ELR (cell line): ENCODE measurements at regions not wholly inside any gene's neighbourhood (a gene's known extent, or its start where the extent isn't known, plus 50 kb on each side); places are given as distances from the start of the nearest gene placed in this dataset.

Source experiments
- DNase-seq: peaks from one replicate; pipeline ENCODE4 v3.0.0-alpha.2; 2015; ENCODE audit warnings: low read depth

DNA sequence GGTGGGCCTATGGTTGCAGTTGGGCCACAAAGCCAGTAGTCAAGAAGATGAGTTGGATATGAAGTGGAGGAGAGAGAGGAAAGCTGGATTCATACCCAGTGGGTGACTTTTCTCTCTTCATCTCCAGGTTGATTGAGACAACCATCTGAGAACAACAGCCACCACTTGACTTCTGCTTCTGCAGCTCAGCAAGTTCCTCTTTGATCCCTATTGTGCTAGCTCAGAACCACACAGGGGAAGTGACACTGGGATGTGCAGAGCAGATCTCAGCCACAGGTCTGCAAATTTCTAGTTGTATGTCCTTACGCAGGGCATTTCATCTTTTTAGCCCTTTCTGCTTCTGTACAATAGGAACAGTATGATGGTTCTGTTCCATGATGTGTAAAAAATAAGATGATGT lies 459.2 kb upstream of the ARRDC4 start:
- DNase-seq, result no peak

DNA sequence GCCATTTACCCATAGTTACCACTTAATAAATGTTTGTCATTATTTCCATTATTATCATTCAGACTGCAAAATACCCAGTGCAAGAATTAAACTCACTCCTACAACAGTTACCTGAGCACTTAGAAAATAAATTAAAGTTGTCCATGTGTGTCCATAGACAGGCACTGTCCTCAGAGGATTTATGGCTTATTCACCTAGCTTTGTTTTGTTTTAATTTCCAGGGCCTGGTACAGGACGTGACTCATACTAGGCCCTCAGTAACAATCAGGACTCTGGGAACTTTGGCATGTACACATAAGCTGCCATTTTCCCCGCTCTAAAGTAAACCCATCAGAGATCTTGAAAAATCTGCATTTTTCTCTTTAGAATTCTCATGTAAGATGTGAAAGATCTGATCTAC lies 458.5 kb upstream of the ARRDC4 start:
- peak; percentile 45 for DNase-seq

DNA sequence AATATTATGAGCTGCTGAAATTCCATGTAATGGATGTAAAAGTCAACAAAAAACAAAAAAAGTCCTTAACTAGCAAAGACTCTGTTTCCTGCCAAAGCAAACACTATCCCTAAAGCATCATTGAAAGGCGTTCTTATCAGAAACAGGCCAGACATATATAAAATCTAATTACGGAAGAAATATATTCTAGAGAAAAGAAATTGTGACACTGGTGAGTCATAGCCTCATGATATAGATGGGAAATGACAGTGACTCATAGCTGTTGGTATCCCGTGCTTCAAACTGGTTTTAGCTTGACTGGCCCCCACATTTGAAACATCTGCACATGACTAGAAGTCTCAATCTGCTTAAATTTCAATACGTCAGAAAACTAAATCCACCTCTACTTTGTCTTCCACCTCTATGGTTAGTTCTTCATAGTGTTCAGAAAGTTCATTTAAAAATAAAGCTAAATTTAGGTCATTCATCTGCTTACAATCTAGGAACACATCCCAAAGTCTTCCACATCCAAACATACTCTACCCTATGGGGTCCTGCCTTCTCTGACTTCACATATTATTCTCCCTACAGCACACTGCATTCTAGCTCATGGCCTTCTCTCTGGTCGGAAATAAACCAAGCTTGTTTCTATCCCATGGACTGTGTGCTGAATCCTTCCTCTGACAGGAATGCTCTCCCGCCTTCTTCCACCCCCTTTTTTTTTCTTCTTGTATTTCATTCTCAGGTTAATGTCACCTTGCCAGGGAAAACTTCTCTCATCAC lies 456.3 kb upstream of the ARRDC4 start:
- peak; percentile 68 for DNase-seq

DNA sequence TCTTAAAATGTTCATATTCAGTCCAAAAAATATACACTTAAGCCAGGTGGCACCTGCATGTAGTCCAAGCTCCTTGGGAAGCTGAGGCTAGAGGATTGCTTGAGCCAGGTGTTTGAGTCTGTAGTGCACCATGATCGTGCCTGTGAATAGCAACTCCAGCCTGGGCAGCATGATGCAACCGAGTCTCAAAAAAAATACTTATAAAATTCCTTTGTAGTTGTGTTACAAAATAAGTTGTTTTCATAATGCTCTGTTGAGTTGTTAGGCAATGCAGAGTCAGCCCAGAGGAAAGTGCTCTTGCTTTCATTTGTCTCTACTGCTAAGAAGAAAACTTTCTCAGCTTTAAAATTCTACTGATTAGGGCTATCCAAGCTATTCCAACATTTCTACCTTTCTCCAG lies 442.8 kb upstream of the ARRDC4 start:
- no peak for DNase-seq

DNA sequence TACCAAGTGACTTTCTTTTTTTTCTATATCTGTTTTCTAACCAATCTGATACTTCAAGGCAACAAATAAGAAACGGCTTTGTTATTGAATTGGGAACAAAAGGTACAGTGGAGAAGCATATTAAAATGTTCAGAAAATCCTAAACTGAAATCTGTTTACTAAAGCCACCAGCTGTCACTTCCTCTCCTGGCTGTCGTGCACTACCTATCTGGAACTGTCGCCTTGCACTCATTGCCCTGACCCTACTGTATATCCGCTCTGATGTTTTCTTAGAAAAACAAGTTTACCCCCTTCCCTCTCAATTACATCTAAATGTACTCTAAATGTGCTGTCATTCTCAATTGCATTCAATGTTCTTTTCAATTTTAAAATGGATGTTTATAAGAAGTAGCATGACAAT lies 439.8 kb upstream of the ARRDC4 start:
- no peak for DNase-seq

DNA sequence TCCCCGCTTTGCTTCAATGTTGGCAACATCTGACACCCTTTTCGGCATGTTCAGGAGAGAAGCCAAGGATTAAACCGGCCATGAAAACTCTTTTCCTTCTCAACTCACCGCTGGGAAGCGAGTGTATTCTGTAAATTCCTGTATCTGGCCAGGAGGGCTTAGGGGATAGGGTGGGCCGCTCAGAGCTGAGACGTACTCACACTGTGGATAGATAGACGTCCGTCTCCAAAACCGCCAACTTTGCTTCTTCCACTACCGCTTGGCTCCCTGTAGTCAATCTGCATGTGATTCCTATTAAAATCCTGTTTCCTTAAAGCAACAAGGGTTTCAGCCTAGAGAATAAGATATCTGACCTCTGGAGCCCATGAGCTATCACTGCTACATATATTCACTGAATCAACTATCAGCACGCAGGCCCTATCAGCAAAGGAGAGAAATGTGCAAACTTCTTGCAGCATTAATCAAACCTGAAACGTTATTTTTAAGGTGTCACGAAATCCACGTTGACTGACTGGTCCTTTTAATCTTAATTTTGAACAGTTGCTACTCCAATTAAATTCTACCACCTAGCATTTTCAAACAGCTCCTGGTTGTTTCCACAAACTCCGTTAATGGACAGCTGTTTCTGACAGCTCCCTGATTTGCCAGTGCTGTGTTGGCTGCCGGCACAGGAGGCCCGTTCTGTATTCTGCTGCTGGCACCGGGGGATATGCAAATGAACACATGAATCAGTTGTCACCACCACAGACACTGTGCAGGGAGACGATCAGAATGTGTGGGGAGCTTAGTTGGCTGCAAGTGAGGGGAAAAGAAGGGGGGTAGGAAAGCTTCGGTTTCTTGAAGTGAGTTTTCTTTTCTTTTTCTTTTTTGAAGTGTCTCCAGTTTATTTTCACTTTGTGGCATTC lies 438.9 kb upstream of the ARRDC4 start:
- peak; percentile 1 for DNase-seq

DNA sequence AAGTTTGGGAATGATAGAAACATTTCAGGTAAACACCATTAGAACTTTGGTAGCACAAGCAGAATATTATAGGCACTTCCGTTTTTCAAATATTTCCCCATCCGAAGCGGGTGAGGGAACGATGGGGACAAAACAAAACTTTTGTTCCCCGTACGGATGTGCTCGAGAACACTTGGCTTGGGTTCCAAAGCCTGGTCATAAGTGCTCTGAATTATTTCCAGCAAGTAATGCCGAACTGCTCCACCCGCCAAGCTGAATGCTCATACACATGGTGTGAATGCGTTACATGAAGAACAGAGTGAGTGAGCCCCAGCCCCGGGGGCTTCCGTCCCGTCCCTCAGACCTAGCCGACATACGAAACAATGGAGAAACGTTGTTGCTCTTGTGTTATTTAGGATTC lies 438.2 kb upstream of the ARRDC4 start:
- DNase-seq, result no peak

DNA sequence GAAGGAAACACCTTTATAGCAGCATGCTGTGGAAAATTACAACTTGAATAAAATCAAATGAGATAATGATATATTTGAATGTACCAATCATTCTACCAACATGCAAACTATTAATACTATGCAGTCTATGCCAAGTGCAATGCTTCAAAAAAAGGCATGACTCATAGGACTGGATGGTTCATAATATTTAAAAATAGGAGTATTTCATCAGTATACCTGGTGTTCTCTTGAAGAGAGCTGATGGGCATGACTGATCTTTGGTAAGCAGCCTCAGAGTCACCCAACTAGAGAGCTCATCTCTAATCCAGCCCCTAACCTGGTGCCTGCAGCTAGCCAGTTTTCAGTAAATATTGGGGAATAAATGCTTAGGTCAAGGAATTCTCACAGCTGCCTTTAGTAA lies 434.7 kb upstream of the ARRDC4 start:
- no peak for DNase-seq

DNA sequence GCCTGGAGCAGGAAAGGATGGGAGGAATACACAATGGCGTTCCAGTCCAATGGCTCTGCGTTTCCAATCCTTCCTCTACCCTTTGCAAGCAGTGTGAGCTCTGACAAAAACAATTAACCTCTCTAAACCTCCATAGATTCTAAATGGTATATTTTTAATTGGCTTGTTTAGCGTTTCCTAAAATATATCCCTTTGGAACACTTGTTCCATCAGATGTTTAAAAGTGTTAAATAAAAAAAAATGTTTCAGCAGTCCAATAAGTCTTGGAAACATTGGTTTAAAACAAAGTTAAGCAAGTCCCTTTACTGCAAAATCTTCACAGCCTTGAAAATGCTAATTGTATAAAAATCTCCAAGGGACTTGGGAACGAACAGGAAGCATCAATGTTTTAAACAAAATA lies 432.3 kb upstream of the ARRDC4 start:
- no peak for DNase-seq

DNA sequence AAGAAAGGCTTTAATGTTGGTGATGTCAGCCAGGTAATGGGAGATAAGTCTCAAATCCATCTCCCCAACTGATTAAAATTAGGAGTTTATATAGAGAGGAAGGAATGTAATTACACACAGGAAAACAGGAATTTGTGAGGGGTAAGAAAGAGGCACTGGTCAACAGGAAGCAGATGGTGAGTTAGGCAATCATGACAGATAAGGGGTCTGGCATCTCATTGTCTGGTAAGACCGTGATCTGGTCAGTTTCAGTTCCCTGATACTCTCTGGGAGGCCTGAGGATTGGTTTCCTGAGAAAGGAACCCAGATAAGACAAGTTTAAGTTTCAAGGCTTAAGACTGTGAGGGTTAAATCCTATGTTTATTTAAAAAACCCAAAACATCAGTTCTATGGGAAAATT lies 414.7 kb upstream of the ARRDC4 start:
- no peak for DNase-seq

DNA sequence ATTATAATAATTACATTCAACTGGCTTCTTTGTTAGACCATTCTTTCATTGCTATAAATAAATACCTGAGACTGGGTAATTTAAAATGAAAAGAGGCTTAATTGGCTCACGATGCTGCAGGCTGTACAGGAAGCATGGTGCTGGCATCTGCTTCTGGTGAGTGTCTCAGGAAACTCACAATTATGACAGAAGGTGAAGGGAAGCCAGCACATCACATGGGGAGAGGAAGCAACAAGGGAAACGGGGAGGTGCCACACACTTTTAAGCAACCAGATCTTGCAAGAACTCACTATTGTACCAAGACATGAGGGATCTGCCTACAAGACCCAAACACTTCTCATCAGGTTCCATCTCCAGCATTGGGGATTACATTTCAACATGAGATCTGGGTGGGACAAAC lies 413.1 kb upstream of the ARRDC4 start:
- DNase-seq, result no peak

DNA sequence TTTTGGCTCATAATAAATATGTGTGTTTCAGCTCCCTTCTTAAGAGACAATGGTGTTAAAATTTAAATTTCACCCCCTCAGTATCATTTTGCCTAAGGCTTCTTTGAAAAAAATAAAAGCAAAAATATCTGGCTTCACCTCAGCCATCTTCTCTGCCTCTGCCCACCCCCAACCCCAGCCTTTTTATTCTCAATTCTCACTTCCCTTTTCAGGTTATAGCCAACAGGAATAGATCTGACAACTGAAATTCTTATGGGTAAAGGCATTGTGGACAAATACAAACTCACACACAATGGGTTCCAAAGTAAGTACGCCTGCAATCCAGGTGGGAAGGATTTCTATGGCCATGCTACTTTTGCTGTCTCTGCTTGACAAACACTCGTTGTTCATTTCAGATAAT lies 399.0 kb upstream of the ARRDC4 start:
- no peak for DNase-seq

DNA sequence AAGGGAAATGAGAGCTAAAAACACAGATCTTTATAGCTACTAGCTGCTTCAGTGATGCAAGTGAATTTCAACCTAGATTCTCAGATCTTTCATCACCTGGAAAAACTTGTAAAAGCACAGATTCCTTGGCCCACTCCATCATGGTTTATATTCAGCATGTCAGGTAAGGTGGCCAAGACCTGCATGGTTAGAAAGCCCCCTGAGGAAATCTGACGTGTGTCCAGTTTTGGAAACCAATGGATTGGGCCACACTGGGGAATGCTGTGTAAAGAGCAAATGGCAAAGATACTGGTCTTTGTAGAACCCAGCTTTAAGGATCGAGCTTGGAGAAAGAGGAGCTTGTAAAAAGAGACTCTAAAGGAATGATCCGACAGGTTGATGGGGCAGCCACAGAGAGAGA lies 397.0 kb upstream of the ARRDC4 start:
- DNase-seq, result no peak

DNA sequence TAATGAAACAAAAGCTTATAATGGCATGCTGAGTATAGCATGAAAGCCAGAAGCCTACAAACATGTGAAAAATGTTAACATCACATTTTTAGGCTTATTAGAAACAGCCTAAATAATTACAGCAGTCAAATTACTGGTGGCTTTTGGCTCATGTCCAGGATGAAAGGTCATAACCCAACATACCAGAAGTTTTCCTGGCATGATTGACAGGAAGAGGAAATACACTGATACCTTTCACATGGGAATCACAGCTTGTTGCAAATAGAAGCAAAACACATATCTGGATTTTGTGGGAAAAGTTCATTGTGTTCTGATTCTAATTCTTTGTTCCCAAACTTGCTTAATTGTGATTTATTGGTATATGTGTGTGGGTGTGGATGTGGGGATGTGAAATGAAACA lies 393.5 kb upstream of the ARRDC4 start:
- DNase-seq, result no peak

DNA sequence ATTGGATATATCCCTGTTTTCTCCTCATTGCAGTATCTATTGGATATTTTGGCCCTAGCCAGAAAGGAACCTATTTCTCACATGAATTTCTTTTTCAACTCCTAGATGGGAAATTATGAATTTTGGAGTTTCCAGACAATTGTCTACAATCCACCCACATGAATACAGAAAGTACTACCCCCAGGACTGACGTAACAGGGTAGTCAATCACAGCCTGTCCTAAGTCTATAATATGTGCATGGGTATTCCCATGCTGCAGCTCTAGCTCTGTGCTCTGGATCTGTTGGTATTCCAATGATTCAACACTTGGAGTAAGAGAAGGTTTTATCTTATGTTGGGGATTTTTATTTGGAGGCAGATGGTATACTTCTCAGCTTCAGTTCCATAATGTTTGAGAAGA lies 393.1 kb upstream of the ARRDC4 start:
- DNase-seq, result no peak

DNA sequence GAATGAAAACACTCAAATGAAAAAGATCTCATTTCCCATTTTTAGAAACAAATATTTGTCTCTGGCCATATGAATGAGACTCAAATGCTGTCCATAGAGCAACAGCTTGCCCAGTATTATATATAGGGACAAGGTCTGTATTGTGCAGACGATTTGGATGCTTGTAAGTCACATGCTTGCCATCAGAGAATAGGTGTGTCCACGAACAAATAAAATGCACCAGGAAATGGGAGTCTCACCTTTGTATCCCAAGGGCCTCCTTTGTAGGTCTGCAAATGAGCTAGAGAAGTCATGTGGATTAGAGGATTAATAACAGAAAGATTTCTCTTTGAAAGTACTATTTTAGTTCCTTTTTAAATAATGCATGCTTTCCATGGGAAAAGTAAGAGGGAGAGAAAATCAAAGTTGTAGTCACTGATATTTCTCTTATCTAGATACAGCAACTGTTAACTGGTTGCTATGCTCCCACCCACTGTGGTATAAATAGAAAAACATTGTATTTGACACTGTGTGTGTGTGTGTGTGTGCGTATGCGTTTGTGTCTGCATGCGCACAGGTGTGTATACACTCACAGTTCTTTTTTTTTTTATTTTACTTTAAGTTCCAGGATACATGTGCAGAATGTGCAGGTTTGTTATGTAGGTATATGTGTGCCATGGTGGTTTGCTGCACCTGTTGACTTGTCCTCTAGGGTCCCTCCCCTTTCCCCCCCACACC lies 383.4 kb upstream of the ARRDC4 start:
- DNase-seq, result no peak

DNA sequence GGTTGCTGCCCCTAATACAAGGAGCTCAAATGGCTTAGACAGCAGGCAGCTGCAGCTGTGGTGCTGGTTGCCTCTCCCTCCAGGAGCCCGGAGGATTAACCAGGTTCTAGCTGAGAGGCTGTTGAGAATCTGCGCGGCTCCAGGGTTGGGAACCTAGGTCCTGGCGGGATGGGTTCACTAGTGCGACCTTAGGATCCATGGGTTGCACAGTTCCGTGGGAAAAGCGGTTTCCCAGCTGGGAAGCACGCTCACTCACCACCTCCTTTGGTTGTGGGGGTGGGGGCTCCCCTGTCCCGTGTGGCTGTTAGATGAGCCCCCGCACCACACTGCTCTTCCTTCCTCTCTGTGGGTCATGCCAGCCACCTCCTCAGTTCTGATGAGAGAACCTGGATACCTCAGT lies 375.1 kb upstream of the ARRDC4 start:
- no peak for DNase-seq

DNA sequence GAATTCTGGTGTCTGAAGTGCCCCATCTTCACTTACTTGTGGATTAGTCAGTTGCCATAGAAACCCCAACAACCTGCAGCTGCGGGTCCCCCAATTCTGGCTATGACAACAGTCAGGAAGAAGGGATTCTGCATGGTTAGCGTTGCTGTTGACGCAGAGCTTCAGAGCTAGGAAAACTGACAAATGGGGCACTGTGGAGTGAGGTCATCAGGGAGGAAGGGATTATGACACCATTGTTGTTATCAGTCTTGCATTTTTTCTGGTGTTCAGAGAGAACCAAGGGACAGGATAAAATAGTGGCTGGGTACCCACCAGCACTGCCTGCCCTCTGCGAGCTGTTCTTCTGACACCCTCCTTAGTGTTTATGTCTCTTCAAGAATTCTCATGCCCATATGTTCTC lies 367.7 kb upstream of the ARRDC4 start:
- DNase-seq, result no peak

DNA sequence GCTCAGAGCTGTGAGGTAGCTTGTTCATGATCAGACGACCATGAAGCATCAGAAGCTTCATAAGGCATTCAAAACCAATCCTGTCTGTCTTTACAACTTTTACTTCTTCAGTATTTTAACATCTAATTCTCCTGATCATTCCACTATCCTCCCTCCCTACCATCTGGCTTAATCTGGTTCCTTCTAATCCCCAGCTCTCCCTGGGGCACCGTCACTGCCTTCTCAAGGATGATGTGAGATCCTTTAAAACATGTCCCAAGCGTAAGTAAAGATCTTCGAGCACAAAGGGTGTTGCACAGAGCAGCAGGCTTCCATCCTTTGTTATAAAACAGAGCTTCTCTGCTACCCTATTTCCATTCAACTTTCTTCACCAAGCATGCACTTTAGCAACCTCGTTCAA lies 362.7 kb upstream of the ARRDC4 start:
- no peak for DNase-seq

DNA sequence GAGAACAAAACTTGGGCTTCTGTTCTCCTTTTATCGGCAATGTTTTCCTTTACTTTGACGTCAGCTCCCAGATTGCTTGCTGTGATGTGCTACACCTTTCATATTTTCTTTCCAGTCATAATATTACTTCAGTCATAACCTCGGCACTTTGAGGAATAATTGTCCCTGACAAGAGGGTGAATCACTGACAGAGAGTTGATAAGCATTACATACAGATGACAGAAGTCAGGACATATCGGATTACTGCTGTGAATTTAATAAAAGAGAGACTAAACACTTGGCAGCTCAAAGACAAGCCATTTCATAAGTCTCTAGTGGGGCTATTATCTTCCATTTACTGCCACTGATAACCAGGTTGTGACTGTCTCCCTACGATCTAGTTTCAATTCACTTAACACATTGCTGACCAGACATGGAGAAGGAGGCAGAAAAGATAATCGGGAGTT lies 362.1 kb upstream of the ARRDC4 start:
- no peak for DNase-seq

DNA sequence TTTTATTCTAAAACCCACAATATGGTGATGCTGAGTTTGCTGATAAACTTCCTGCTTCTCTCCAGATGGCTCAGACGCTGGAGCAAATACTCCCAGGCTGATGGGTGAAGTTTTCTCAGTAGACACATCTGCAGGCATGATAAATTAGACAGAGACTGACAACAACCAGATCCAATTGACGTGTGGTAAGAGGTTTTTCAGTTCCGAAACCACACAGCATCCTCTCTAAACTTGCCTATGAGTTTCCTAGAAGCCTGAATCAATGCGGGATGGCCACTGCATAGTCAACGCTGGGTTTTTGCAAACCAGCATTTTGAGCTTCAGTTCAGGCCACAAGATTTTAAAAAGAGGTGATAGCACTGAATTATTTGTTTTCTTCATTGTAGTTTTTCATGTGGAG lies 360.3 kb upstream of the ARRDC4 start:
- no peak for DNase-seq

DNA sequence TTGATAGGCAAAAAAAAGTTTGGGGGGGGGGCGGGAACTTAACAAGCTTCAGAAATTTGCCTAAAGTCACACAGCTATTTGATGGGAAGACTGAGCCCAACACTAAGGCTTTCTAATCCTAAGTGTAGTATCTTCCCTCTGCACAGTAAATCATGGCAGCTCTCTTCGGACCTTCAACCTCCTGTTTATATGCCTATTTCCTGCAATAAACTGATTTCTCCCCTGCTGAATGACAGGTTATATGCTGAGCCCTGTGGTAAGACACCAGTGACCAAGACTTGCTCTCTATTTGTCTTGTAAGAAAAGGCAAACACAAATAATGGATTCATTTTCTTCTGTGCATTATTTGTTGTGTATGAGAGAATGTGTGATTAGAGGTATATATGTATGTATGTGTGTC lies 355.8 kb upstream of the ARRDC4 start:
- no peak for DNase-seq

DNA sequence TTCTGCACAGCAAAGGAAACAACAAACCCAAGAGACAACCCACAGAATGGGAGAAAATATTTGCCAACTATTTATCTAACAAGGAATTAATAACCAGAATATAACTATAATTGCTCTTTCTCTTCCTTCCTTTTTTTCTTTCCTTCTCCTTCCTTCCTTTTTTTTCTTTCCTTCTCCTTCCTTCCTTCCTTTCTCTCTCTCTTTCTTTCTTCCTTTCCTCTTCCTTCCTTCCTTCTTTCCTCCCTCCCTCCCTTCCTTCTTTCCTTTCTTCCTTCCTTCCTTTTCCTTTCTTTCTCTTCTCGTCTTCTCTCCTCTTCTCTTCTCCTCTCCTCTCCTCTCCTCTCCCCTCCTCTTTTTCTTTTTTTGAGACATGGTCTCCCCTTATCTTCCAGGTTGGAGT lies 345.4 kb upstream of the ARRDC4 start:
- DNase-seq, result no peak
